ENCODE measurements at regions not wholly inside any gene's neighbourhood (a gene's known extent, or its start where the extent isn't known, plus 50 kb on each side); places are given as distances from the start of the nearest gene placed in this dataset.

DNA sequence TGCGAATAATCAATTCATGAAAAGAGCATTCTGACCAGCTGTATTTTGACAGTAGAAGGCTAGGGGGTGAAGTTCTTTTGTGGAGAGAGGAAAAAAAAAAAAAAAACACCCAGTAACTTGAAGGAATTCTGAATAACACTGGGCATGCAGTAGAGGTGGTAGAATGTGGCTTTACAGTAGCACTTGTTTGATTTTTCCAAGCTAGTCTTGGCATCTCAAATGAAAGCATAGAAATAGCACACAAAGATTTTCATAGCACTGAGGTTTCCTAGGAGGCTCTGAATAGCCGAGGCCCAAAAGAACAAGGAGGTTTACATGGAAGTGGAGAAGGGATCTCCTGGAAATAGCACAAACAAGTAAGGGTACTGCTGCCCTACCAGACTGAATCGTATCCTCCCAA lies 470.2 kb upstream of the CDH20 start:
- Histone ChIP-seq H3K36me3 (no peaks in the 10 kb centered on the region), H3K9me3 (no peaks in the 10 kb centered on the region), H3K27me3 (no peaks in the 10 kb centered on the region), H3K4me1 (no peaks in the 10 kb centered on the region), H3K27ac (no peak overlapping the region), H3K4me3 (no peak overlapping the region)
- TF ChIP-seq, protein P1, sequence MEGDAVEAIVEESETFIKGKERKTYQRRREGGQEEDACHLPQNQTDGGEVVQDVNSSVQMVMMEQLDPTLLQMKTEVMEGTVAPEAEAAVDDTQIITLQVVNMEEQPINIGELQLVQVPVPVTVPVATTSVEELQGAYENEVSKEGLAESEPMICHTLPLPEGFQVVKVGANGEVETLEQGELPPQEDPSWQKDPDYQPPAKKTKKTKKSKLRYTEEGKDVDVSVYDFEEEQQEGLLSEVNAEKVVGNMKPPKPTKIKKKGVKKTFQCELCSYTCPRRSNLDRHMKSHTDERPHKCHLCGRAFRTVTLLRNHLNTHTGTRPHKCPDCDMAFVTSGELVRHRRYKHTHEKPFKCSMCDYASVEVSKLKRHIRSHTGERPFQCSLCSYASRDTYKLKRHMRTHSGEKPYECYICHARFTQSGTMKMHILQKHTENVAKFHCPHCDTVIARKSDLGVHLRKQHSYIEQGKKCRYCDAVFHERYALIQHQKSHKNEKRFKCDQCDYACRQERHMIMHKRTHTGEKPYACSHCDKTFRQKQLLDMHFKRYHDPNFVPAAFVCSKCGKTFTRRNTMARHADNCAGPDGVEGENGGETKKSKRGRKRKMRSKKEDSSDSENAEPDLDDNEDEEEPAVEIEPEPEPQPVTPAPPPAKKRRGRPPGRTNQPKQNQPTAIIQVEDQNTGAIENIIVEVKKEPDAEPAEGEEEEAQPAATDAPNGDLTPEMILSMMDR (IDR thresholded peaks at IDR 0.05) = no peak
- DNase-seq (ENCODE audit: low spot score) = no peak

DNA sequence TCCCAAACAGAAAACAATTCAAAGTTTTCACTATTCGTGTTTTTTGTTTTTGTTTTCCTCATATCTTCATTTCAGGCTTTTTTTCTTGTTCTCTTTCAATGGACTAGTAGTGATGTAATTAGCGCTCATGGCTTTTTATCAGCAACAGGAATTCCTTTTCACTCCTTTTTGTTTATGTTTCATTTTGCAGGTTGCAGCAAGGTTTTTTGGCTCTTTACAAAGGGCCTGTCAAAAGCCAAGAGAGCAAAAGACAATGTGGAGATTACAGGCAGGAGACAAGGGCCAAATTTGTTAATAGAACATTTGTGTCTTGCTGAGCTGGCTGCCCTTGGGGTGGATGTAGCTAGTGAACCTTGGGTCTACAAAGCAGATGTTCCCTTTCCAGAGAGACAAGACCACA lies 467.4 kb upstream of the CDH20 start:
- H3K4me3 ChIP-seq = no peak overlapping the region
- no peaks in the 10 kb centered on the region for H3K9me3 ChIP-seq
- no peaks in the 10 kb centered on the region for H3K27me3 ChIP-seq
- no peak for DNase-seq (ENCODE audit: low spot score)
- TF ChIP-seq, protein P1 (IDR thresholded peaks at IDR 0.05) = no peak
- no peaks in the 10 kb centered on the region for H3K36me3 ChIP-seq
- H3K27ac ChIP-seq = no peak overlapping the region
- H3K4me1 ChIP-seq = no peaks in the 10 kb centered on the region

DNA sequence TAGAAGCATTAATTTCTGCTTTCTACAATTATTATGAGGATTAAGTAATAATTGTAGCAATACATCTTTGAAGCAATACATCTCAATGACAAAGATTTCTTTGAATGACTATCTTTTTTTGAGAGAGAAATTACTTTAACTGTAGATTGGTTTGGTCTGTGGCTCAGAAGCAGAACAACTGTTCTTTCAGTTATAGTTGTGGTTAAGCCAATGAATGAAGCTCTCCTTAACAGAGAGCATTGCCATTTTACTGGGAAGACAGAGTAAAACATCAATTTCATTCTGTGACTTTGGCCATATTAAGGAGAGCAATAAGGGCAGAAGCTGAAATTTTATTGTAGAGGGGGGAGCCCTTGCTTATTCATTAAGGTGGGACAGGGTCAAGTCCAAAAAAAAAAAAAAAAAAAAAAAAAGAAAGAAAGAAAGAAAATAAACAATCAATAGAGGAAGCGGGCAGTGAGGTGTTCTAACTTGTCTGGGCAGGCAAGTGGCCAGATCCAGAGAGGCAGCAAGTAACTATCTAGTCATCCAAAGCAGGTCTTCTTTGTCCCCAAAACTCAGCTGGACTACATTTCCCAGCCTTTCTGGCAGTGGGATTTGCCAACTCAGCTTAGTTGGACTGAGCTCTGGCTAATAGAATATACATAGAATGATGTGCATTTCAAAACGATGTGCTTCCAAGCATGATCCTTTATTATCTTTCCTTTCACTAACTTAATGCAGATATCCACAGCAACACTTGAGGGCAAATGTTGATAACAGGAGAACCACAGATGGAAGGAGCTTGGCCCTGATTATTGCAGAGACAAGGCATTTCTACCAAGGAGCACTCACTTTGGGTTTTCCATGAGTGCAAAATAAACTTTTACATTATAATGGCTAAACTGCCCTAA lies 462.7 kb upstream of the CDH20 start:
- Histone ChIP-seq H3K36me3 (no peaks in the 10 kb centered on the region), H3K4me1 (no peaks in the 10 kb centered on the region), H3K9me3 (no peaks in the 10 kb centered on the region), H3K27ac (no peak overlapping the region), H3K27me3 (no peaks in the 10 kb centered on the region), H3K4me3 (no peak overlapping the region)
- no peak for DNase-seq (ENCODE audit: low spot score)
- TF ChIP-seq, protein P1 (IDR thresholded peaks at IDR 0.05) = no peak

DNA sequence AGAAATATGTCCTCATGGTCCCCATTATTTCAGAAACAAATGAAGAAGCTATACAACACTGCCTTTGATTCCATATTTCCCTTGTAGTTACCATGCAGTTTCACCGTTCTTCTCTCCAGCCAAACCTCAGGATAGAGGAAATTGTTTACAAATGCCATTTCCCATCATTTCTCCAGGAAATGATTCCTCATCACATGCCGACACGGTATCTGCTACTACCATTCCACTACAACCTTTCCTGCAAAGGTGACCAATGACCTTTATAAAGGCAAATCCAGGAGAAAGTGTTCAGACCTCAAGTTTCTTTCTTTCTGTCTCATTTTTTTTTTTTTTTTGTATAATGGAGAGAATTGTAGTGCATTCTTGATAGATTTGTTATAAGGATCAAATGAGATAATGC lies 460.8 kb upstream of the CDH20 start:
- H3K9me3 ChIP-seq = no peaks in the 10 kb centered on the region
- H3K36me3 ChIP-seq = no peaks in the 10 kb centered on the region
- no peak overlapping the region for H3K4me3 ChIP-seq
- no peaks in the 10 kb centered on the region for H3K27me3 ChIP-seq
- DNase-seq (ENCODE audit: low spot score) = no peak
- no peak overlapping the region for H3K27ac ChIP-seq
- TF ChIP-seq, protein P1 (IDR thresholded peaks at IDR 0.05) = no peak
- H3K4me1 ChIP-seq = no peaks in the 10 kb centered on the region

DNA sequence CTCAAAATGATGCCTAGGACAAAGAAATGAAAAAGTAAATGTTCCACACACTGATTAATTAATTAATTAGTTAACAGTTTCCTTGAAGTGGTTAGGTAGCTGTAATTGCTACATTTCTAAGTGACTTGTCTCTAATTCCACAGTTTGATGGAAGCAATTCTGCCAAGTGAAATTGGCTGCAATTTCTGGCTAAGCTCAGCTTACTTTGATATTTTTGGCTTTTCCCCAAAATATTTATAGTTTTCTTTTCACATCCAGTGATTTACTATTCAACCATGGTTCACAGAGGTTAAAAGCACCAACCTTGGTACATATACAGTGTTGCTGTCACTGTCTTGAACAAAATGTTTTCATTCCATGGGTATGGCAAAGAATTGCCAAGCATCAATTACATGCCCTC lies 459.5 kb upstream of the CDH20 start:
- Histone ChIP-seq H3K27me3 (no peaks in the 10 kb centered on the region), H3K4me3 (no peak overlapping the region), H3K4me1 (no peaks in the 10 kb centered on the region), H3K9me3 (no peaks in the 10 kb centered on the region), H3K36me3 (no peaks in the 10 kb centered on the region), H3K27ac (no peak overlapping the region)
- DNase-seq (ENCODE audit: low spot score) = no peak
- TF ChIP-seq, protein P1 (IDR thresholded peaks at IDR 0.05) = no peak
